OCI-LY7 (cell line): ENCODE measurements at regions not wholly inside any gene's neighbourhood (a gene's known extent, or its start where the extent isn't known, plus 50 kb on each side); places are given as distances from the start of the nearest gene placed in this dataset.

Experiments
- EZH2phosphoT487 ChIP-seq: fragments of 200-600 bp; sonication (generic); IDR thresholded peaks from 2 replicates; pipeline ENCODE4 v1.6.1; 2018; ENCODE audit warnings: low read depth, borderline replicate concordance, mild to moderate bottlenecking, mixed run types, antibody characterized with exemption, low read length, moderate library complexity, mixed read lengths
- TF ChIP-seq, protein P1 (sequence below): fragments of 200-600 bp; sonication (generic); conservative IDR thresholded peaks from 2 replicates; pipeline ENCODE4 v1.5.1; 2014; ENCODE audit warnings: mild to moderate bottlenecking, antibody characterized with exemption, low read length, moderate library complexity, mixed read lengths

- TF ChIP-seq, protein P1, sequence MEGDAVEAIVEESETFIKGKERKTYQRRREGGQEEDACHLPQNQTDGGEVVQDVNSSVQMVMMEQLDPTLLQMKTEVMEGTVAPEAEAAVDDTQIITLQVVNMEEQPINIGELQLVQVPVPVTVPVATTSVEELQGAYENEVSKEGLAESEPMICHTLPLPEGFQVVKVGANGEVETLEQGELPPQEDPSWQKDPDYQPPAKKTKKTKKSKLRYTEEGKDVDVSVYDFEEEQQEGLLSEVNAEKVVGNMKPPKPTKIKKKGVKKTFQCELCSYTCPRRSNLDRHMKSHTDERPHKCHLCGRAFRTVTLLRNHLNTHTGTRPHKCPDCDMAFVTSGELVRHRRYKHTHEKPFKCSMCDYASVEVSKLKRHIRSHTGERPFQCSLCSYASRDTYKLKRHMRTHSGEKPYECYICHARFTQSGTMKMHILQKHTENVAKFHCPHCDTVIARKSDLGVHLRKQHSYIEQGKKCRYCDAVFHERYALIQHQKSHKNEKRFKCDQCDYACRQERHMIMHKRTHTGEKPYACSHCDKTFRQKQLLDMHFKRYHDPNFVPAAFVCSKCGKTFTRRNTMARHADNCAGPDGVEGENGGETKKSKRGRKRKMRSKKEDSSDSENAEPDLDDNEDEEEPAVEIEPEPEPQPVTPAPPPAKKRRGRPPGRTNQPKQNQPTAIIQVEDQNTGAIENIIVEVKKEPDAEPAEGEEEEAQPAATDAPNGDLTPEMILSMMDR, result no peak
- no peak for TF ChIP-seq EZH2phosphoT487
Observed at GRCh38 chr15:60283936-60284335, 113.8 kb downstream of the ANXA2 start.
